Immature natural killer cell (primary cell): ENCODE measurements at regions not wholly inside any gene's neighbourhood (a gene's known extent, or its start where the extent isn't known, plus 50 kb on each side); places are given as distances from the start of the nearest gene placed in this dataset.

Experiments used
- DNase-seq, 3 donors: peaks; one replicate each; pipeline ENCODE4 v3.0.0; 2022; ENCODE audit warnings: mixed read lengths in 1 of 3
- H3K27ac Mint-ChIP-seq, 6 donors: one replicate each; pipeline ENCODE4 v1.8.0; 2020; ENCODE audit warnings: mixed read lengths in 6 of 6, mild to moderate bottlenecking in 5 of 6, inconsistent platforms in 4 of 6, moderate library complexity in 3 of 6
- H3K27me3 Mint-ChIP-seq, 3 donors: one replicate each; pipeline ENCODE4 v1.8.0; 2020 to 2021; ENCODE audit warnings: low read depth in 3 of 3, mild to moderate bottlenecking in 3 of 3, mixed read lengths in 3 of 3, moderate library complexity in 3 of 3, inconsistent platforms in 1 of 3
- H3K36me3 Mint-ChIP-seq, 3 donors: one replicate each; pipeline ENCODE4 v1.8.0; 2020; ENCODE audit warnings: mixed read lengths in 3 of 3, inconsistent platforms in 2 of 3, mild to moderate bottlenecking in 2 of 3
- H3K4me1 Mint-ChIP-seq, 2 donors: one replicate each; pipeline ENCODE4 v1.8.0; 2020; ENCODE audit warnings: inconsistent platforms in 2 of 2, mild to moderate bottlenecking in 2 of 2, mixed read lengths in 2 of 2, moderate library complexity in 1 of 2
- H3K4me3 Mint-ChIP-seq, 5 donors: one replicate each; pipeline ENCODE4 v1.8.0; 2020; ENCODE audit warnings: mild to moderate bottlenecking in 5 of 5, mixed read lengths in 5 of 5, inconsistent platforms in 3 of 5, moderate library complexity in 3 of 5
- H3K9me3 Mint-ChIP-seq, 6 donors: one replicate each; pipeline ENCODE4 v1.8.0; 2020; ENCODE audit warnings: mild to moderate bottlenecking in 6 of 6, mixed read lengths in 6 of 6, inconsistent platforms in 4 of 6, moderate library complexity in 3 of 6

DNA sequence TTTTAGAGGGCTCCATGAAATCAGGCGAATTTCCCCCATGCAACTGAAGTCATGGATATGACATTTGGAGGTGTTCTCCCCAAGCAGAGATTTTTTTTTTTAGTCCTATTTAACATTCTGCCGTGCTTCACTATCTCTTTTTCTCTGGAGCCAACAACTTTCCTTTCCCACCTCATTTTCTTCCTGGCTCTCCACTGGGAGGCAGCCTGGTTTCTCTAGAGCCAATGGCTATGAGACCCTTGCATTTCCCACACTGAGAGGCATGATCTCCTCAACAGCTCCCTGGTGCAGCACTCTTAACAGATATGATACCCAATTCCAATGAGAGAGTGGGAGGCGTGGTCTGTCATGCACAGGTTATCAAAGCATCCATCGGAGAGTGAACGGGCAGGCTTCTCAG, 310.8 kb downstream of the DRD1 start:
- no peaks in the 10 kb centered on the region for H3K4me1 Mint-ChIP-seq
- H3K9me3 Mint-ChIP-seq, result peaks cover 0 to 13% (median 2%) of the 10 kb centered on the region in 6 donors
- H3K4me3 Mint-ChIP-seq, result no peak overlapping the region
- peaks cover 0 to 3% (median 0%) of the 10 kb centered on the region in 3 donors for H3K27me3 Mint-ChIP-seq
- DNase-seq, result no peak
- no peaks in the 10 kb centered on the region for H3K36me3 Mint-ChIP-seq
- no peak overlapping the region for H3K27ac Mint-ChIP-seq

DNA sequence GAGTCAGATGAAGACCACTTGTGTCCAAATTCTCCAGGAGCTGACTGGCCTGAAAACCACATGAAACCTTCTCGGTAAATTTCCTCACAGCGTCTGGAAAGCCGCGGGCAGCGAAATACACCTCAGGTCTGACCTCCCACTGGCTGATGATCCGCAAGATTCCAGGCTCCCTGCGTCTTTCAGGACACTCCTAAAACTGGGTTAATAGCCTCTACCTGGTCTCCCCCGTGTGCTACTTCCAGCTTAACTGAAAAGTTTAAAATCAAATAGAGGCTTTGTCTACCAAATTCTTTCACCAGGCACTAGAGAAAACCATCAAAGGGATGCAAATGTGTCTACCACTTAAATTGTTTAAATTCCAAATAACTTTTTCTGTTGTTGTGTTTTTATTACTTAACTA, 312.6 kb downstream of the DRD1 start:
- Mint-ChIP-seq H3K27ac (no peak overlapping the region), H3K4me1 (no peaks in the 10 kb centered on the region), H3K4me3 (no peak overlapping the region), H3K27me3 (peaks cover 0 to 3% (median 0%) of the 10 kb centered on the region in 3 donors), H3K9me3 (peaks cover 0 to 11% (median 3%) of the 10 kb centered on the region in 6 donors), H3K36me3 (no peaks in the 10 kb centered on the region)
- no peak for DNase-seq

DNA sequence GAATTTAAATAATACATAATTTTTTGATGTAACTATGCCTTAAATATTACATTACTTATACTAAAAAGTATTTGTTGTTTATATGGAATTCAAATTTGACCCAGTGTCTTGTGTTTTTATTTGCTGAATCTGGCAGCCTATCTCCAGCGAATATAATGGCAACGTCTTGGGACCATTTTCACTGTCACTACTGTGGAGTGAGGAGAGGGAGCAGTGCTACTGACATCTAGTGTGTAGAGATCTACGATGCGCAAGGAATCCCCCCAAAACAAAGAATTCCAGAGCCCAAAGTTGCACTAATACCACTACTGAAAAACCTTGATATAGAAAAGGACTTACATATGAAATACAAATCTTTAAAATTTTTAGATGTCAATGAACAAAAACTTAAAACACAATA, 314.4 kb downstream of the DRD1 start:
- H3K4me1 Mint-ChIP-seq, result no peaks in the 10 kb centered on the region
- H3K9me3 Mint-ChIP-seq, result peaks cover 0 to 4% (median 1%) of the 10 kb centered on the region in 6 donors
- no peak overlapping the region for H3K27ac Mint-ChIP-seq
- H3K4me3 Mint-ChIP-seq, result no peak overlapping the region
- DNase-seq, result no peak
- H3K27me3 Mint-ChIP-seq, result peaks cover 0 to 4% (median 0%) of the 10 kb centered on the region in 3 donors
- no peaks in the 10 kb centered on the region for H3K36me3 Mint-ChIP-seq

DNA sequence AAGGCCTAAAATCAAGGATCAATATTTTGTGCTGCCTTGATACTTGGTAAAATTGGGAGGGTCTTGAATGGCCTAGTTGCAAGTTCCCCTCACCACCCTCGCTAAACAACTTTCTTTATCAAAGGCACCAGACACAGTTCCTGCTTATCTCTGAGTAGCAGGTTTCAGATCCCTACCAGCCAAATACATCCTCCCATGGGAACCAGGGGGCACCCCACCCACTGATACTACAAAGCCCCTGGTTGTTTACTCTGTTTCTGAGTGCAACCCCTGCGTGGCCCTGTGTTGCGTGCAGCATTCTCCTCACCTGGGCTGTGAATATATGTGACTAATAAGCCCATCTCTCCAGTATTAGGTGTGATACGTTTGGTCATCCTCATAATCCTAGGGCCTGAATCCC, 314.9 kb downstream of the DRD1 start:
- DNase-seq, result no peak
- Mint-ChIP-seq H3K27me3 (peaks cover 0 to 4% (median 0%) of the 10 kb centered on the region in 3 donors), H3K9me3 (peaks cover 0 to 5% (median 1%) of the 10 kb centered on the region in 6 donors), H3K4me3 (no peak overlapping the region), H3K4me1 (no peaks in the 10 kb centered on the region), H3K27ac (no peak overlapping the region), H3K36me3 (no peaks in the 10 kb centered on the region)

DNA sequence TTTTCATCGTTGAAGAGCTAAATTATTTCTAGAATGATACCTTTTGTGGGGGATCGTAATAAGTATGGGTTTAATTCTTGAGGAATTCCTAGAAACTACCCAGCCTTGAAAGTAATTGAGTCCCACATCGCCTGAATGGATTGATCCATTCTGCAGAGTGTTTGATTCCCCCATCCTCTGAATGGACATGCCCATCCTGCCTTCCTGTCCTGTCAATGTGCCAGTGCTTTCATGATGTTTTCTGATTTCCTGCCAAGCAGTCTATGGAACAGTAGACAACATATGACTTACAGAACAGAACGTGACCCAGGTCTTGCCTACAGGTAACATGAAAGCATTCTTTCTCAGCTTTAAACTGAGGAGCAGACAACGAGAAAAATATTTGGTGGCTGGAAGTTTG, 319.2 kb downstream of the DRD1 start:
- peaks cover 0 to 5% (median 1%) of the 10 kb centered on the region in 6 donors for H3K9me3 Mint-ChIP-seq
- no peaks in the 10 kb centered on the region for H3K36me3 Mint-ChIP-seq
- peaks cover 0 to 4% (median 2%) of the 10 kb centered on the region in 3 donors for H3K27me3 Mint-ChIP-seq
- DNase-seq, result no peak
- H3K4me3 Mint-ChIP-seq, result no peak overlapping the region
- H3K4me1 Mint-ChIP-seq, result no peaks in the 10 kb centered on the region
- H3K27ac Mint-ChIP-seq, result no peak overlapping the region

DNA sequence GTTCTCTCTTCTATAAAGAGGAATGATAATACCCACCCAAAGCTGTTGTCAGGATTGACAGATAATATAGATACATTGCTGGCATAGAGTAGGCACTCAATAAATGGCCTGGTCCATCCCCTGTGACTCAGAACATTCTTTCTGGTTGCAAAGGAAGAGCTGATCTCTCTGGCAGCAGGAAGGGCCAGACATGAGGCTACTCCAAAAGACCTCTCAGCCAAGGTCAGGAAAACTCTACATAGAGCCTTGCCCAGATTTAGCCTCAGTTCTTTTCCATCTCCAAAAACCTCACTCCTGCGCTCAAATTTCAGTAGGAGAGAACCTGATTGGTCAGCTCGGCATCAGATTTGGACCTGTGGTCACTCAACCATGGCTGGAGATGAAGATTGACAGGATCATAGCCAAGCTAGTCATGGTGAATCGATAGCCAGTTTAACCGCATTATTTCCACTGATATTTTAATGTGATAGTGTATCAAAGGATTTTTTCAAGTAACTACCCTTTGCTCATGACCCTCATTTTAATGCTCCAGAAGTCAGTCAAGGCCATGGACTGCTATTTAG, 319.6 kb downstream of the DRD1 start:
- Mint-ChIP-seq H3K4me1 (no peaks in the 10 kb centered on the region), H3K27ac (no peak overlapping the region), H3K9me3 (peaks cover 0 to 5% (median 1%) of the 10 kb centered on the region in 6 donors), H3K27me3 (peaks cover 0 to 4% (median 2%) of the 10 kb centered on the region in 3 donors), H3K36me3 (no peaks in the 10 kb centered on the region), H3K4me3 (no peak overlapping the region)
- DNase-seq, result no peak

DNA sequence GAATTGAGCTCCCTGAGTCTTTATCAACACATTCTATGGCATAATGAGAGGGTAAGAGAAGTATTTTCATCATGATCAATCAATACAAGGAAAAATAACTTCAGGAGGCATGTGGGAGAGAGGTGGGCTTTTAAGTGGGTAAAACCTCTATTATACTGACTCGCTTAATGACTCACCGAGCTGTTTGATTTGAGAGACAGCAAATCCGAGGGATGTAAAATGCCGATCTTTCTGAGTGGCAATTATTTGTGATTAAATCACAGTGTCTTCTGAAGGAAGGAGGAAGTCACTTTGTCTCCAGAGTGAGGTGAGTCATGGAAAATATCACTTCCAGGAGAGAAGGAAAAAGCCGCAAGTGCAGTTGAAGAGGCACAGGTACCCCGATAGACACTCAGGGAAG, 320.4 kb downstream of the DRD1 start:
- no peaks in the 10 kb centered on the region for H3K36me3 Mint-ChIP-seq
- peaks cover 0 to 5% (median 1%) of the 10 kb centered on the region in 6 donors for H3K9me3 Mint-ChIP-seq
- DNase-seq, result no peak
- H3K27ac Mint-ChIP-seq, result no peak overlapping the region
- no peaks in the 10 kb centered on the region for H3K4me1 Mint-ChIP-seq
- peaks cover 0 to 8% (median 4%) of the 10 kb centered on the region in 3 donors for H3K27me3 Mint-ChIP-seq
- no peak overlapping the region for H3K4me3 Mint-ChIP-seq

DNA sequence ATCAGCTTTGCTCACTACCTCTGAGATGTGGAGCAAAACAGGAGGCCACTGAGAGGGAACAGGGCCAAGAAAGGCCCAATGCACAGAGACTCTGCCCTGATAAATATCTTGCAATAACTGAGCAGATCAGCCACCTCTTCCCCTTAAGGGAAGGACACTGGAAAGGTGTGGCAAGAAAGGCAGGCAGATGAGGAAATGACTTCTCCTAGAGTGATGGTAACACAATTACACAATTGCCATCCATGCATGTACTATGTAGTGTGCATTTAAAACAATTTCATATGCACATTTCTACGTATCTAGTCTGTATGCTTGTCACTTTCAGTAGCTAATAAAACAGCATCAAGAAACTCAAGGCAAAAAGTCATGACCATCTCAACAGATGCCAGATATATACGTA, 322.5 kb downstream of the DRD1 start:
- Mint-ChIP-seq H3K27me3 (peaks cover 0 to 8% (median 6%) of the 10 kb centered on the region in 3 donors), H3K27ac (no peak overlapping the region), H3K9me3 (peaks cover 0 to 5% (median under 1%) of the 10 kb centered on the region in 6 donors), H3K36me3 (no peaks in the 10 kb centered on the region), H3K4me1 (no peaks in the 10 kb centered on the region), H3K4me3 (no peak overlapping the region)
- DNase-seq, result no peak

DNA sequence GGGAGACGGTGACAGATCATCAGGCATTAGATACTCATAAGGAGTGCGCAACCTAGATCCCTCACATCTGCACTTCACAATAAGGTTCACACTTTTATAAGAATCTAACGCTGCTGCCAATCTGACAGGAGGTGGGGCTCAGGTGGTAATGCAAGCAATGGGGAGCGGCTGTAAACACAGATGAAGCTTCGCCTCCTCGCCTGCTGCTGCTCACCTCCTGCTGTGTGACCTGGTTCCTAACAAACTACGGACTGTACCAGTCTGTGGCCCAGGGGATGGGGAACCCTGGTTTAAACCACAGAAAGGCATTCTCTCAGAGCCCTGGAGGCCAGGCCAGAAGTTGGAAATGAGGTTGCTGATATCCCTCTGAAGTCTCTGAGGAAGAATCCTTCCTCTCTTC, 323.6 kb downstream of the DRD1 start:
- Mint-ChIP-seq H3K4me1 (no peaks in the 10 kb centered on the region), H3K27ac (no peak overlapping the region), H3K27me3 (peaks cover 0 to 8% (median 6%) of the 10 kb centered on the region in 3 donors), H3K36me3 (no peaks in the 10 kb centered on the region), H3K9me3 (peaks cover 0 to 5% (median under 1%) of the 10 kb centered on the region in 6 donors), H3K4me3 (no peak overlapping the region)
- DNase-seq, result no peak

DNA sequence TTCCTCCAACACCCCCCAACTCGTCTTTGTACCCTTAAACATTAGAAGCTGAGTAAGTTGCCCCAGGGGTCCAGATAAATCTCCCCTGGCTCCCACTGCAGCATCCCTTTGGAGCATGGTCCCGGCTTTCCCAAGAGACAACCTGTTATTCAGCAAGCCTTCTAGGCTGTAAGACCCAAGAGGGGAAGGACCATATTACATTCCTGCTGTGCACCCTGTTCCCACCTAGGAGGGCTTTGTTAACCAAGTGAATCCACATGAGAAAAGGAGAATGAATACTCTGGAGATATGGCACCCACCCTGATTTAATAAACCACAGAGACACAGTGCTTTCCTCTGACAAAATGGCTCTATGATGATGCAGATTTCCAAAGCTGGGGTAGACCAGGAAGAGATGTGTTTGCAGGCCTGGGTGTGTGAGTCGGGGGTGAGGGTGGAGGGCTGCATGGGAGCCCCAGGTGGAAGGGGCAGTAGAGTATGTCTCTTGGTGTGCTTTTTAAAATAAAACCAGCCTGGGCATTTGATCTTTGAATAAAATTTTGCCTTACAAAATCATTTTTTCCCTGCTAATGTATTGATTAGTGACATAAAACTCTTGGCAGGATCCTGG, 325.2 kb downstream of the DRD1 start:
- Mint-ChIP-seq H3K9me3 (peaks cover 0 to under 1% (median 0%) of the 10 kb centered on the region in 6 donors), H3K4me3 (no peak overlapping the region), H3K36me3 (no peaks in the 10 kb centered on the region), H3K27ac (no peak overlapping the region), H3K4me1 (no peaks in the 10 kb centered on the region), H3K27me3 (peaks cover 0 to 6% (median 4%) of the 10 kb centered on the region in 3 donors)
- DNase-seq, result no peak

DNA sequence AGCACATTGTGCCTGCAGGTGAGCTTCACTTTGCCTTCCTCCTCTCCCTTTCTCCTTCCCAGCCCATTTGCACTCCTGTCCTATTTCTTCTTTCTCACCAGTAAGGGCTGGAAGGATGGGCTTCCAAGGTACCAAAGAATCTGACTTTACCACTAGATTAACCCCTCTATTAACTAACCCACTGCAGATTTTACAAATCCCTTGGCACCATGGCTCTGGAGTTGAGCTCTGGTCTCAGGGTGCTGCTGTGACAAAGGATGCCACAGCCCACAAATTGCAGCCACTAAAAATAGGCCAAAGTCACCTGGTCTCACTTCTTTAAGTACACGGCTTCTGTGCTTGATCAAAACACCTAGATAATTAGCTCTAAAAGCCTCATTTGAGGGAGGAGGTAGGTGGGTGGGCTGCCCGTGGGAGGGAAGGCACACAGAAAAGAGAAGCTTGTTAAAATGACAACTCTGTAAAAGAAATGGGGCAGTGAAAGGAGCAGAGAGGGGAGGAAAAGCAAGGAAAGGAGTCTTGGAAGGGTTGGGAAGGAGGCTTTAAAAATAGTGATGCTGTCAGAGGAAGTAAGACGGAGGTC, 327.4 kb downstream of the DRD1 start:
- H3K9me3 Mint-ChIP-seq, result no peaks in the 10 kb centered on the region
- no peak for DNase-seq
- H3K4me1 Mint-ChIP-seq, result no peaks in the 10 kb centered on the region
- no peaks in the 10 kb centered on the region for H3K36me3 Mint-ChIP-seq
- H3K27ac Mint-ChIP-seq, result no peak overlapping the region
- H3K27me3 Mint-ChIP-seq, result peaks cover 0 to 6% (median 4%) of the 10 kb centered on the region in 3 donors
- no peak overlapping the region for H3K4me3 Mint-ChIP-seq

DNA sequence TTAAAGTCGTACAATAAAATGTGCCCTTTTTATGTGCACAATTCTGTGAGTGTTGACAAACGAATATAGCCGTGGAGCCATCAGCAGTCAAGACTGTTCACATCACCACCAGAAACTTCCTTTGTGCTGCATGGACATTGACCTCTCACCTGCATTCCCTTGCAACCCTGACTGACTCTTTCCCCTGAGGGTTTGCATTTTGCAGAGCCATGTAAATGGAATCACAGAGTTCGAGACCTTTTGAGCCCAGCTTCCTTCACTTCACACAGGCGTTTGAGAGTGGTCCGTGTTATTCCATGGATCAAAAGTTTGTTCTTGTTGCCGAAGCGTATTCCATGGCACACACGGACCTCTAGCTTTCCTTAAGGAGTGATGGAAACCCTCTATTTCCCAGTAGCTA, 328.2 kb downstream of the DRD1 start:
- no peak for DNase-seq
- Mint-ChIP-seq H3K27ac (no peak overlapping the region), H3K36me3 (no peaks in the 10 kb centered on the region), H3K27me3 (peaks cover 0 to 4% (median 4%) of the 10 kb centered on the region in 3 donors), H3K9me3 (no peaks in the 10 kb centered on the region), H3K4me3 (no peak overlapping the region), H3K4me1 (no peaks in the 10 kb centered on the region)

DNA sequence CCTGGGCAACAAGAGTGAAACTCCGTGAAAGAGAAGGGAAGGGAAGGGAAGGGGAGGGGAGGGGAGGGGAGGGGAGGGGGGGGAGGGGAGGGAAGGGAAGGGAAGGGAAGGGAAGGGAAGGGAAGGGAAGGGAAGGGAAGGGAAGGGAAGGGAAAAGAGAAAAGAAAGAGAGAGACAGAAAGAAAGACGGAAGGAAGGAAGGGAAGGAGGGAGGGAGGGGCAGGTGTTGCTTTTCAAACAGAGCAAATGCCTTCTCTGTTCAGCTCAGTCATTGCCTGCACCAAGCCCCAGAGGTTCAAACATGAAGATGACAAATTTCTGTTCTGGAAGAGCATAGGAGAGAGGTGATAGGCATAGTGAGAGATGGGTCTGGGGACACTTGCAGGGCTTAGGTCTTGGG, 330.0 kb downstream of the DRD1 start:
- H3K4me1 Mint-ChIP-seq, result no peaks in the 10 kb centered on the region
- H3K27ac Mint-ChIP-seq, result no peak overlapping the region
- no peak overlapping the region for H3K4me3 Mint-ChIP-seq
- H3K27me3 Mint-ChIP-seq, result peaks cover 0 to 5% (median 2%) of the 10 kb centered on the region in 3 donors
- DNase-seq, result no peak
- no peaks in the 10 kb centered on the region for H3K36me3 Mint-ChIP-seq
- H3K9me3 Mint-ChIP-seq, result peaks cover 0 to 5% (median 0%) of the 10 kb centered on the region in 6 donors

DNA sequence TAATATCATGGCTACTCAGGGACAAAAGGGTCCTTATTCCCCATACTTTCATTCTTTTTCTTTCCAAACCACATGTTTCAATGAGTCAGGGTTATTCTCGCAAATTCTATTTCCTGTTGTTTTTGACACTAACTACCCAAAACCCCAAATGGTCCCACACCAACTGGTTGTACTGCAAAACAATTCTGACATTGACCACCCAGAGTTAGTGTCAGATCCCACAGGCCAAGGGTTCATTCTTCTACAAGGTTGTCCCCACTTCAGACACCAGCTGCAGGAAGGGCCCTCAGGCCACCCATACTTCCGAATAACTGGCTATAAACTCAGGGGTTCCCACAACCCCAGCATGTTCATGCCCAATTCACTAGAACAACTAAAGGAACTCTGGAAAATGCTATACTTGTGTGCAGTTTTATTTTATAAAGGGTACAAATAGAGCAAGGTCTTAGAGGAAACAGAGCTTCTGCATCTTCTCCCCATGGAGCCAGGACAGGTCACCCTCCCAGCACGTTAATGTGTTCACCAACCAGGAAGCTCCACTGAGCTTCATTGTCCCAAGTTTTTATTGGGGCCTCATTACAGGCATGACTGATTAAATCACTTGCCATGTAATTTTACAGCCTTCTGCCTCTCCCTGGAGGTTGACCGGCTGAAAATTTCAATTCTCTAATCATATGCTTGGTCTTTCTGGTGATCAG, 334.8 kb downstream of the DRD1 start:
- H3K9me3 Mint-ChIP-seq, result peaks cover 0 to 14% (median 3%) of the 10 kb centered on the region in 6 donors
- no peaks in the 10 kb centered on the region for H3K36me3 Mint-ChIP-seq
- no peak for DNase-seq
- no peak overlapping the region for H3K27ac Mint-ChIP-seq
- H3K4me3 Mint-ChIP-seq, result no peak overlapping the region
- H3K27me3 Mint-ChIP-seq, result peaks cover 2 to 4% (median 3%) of the 10 kb centered on the region in 3 donors
- H3K4me1 Mint-ChIP-seq, result no peaks in the 10 kb centered on the region
